ENCODE measurements at regions not wholly inside any gene's neighbourhood (a gene's known extent, or its start where the extent isn't known, plus 50 kb on each side); places are given as distances from the start of the nearest gene placed in this dataset.
"Not testable (repeated sequence)": the region's sequence is repeated elsewhere in the genome, so short reads cannot be mapped to it uniquely, and the experiment has no call there.

DNA sequence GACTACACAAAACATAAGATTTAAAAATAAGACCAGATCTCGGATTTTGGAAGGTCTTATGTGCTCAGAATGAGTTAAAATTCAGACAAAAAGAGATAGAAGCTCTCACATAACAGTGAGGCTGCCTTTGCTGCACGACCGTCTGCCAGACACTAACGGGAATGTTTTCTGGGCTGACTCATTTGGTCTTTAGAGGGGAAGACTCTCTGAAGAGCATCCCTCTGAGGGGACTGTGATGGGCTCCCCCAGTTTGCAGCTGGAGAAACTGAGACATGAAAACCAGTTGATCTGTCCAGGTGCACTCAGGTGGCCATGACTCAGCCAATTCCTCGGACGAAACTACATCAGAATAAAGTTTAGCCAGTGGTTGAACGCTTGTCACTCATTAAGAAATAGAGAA lies 153.9 kb downstream of the RNASET2 start:
- no peak for DNase-seq

GRCh38 chr6:166800137-166800536 lies 156.2 kb downstream of the RNASET2 start:
- DNase-seq, result no peak

- no peak for DNase-seq
These were observed 157.7 kb downstream of the RNASET2 start for GRCh38 chr6:166798652-166799051.

GRCh38 chr6:166796610-166797009 lies 159.7 kb downstream of the RNASET2 start:
- no peak for DNase-seq

DNA sequence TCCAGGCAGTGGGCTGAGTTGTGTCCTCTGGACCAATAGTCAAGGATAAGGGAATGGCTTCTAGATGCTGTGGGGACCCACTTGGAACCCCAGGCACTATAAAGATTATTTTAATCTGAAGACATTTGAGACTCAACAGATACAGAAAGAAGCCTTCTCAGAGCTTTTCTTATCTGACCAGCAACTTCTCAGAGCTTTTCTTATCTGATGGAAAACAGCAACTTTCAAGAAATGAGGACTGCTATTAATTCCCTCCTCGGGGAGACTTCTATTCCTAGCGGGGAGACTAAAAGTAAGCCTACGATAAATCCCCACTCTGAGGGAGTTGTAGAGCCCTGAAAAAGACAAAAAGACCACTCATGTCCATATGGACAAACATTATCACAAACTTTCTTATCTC lies 160.5 kb downstream of the RNASET2 start:
- no peak for DNase-seq

GRCh38 chr6:166790808-166791207 lies 163.8 kb upstream of the RPS6KA2 start:
- DNase-seq, result not testable (repeated sequence)

GRCh38 chr6:166788846-166789529 lies 161.9 kb upstream of the RPS6KA2 start:
- DNase-seq, result not testable (repeated sequence)

DNA sequence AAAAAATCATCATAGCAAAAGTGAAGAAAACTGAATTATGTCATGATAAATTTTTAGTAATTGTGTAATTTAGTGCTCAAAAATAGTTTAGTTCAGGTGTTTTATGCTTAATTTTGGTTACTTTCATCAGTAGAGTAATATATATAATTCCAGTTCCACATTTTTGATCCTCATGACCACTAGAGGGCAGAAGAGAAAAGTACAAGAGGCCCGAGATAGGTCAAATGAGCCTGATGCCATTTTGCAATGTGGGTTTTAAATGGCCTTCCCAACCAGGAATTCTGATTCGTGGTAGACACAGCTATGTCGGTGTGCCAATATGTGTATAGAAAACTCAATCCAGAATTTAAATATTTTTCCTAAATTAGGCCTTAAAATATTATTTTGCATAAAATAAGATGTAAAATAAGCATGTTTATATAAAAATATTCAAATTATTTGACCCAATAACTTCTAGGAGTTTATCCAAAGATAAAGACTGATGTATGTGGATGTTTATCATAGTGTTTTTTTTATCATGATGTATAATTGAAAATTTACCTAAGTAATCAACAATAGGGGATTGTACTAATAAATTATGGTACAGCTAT lies 159.7 kb upstream of the RPS6KA2 start:
- no peak for DNase-seq

DNA sequence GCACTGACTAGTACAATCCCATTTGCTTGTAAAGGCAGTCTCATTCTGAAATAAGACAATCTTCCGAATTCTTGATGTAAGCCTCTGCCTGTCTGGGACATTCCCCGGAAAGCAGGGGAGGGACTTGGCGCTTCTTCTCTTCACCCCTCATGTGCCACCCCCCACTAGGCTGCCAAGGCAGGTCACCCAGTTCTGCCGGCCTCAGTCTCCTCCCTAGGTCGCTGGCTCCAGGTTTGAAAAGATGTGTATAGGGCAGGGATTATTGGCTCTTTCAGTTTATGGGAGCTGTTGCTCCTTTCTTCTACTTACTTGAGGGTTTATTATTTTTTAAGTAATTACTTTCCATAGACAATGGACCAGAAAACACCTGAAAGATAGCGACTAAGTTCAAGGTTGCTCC lies 158.1 kb upstream of the RPS6KA2 start:
- DNase-seq, result no peak

GRCh38 chr6:166784691-166785090 lies 157.6 kb upstream of the RPS6KA2 start:
- no peak for DNase-seq

- no peak for DNase-seq
These were observed 155.5 kb upstream of the RPS6KA2 start for GRCh38 chr6:166782520-166782919.

- DNase-seq, result no peak
These were observed 154.3 kb upstream of the RPS6KA2 start for GRCh38 chr6:166781331-166781730.

GRCh38 chr6:166779963-166780683 lies 153.1 kb upstream of the RPS6KA2 start:
- no peak for DNase-seq

- no peak for DNase-seq
These were observed 152.3 kb upstream of the RPS6KA2 start for GRCh38 chr6:166779381-166779780.

- no peak for DNase-seq
These were observed 151.7 kb upstream of the RPS6KA2 start for GRCh38 chr6:166778776-166779175.

DNA sequence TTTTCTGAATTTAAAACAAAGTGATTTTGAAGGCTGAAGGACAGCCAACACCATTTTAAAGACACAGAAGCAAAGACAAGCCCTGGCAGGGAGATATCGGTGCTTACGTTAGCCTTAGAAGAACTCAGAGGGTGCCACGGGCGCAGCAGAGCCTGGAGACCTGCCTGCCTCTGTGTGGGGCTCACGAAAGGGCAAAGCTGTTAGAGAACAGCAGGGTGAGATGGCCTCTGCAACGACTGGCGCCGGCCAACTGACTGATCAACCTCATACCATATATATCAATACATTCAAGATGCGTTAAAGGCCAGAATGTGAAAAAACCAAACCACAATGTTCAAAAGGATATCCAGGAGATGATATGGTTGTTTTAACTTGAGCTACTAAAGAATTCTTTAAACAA lies 151.0 kb upstream of the RPS6KA2 start:
- DNase-seq, result no peak

GRCh38 chr6:166777096-166777630 lies 150.1 kb upstream of the RPS6KA2 start:
- DNase-seq, result no peak

DNA sequence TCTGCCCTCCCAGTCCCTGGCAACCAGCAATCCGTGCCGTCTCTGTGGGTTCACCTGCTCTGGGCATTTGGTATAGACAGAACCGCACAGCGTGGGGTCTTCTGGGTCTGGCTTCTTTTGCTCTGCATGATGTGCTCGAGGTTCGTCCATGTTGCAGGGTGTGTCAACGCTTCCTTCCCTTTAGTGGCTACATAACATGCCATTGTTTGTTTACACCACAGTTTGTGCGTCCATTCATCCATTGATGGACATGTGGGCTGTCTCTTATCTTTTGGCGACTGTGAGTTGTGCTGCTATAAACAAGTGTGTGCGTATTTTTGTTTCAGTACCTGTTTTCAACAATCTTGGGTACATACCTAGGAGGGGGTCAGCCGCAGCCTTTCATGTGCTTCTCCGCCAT lies 149.5 kb upstream of the RPS6KA2 start:
- no peak for DNase-seq

DNA sequence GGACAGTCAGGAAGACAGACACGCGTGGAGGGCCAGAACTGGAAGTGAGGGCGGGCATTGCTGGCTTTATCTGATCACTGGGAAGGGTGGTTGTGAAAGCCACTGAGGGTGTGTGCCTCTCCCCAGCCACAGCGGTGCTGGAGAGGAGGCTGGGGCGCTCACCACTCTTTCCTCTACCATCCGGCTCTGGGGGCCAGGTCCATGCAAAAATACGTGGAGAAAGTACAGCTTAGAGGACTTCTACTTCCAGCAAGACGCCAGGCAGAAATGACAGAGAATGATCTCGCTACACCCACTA lies 148.8 kb upstream of the RPS6KA2 start:
- no peak for DNase-seq

GRCh38 chr6:166775180-166775922 lies 148.3 kb upstream of the RPS6KA2 start:
- peak; percentile 62 for DNase-seq

GRCh38 chr6:166774770-166775169 lies 147.7 kb upstream of the RPS6KA2 start:
- DNase-seq, result no peak

- DNase-seq, result no peak
These were observed 147.2 kb upstream of the RPS6KA2 start for GRCh38 chr6:166774292-166774691.

GRCh38 chr6:166772518-166772917 lies 145.5 kb upstream of the RPS6KA2 start:
- no peak for DNase-seq

GRCh38 chr6:166771701-166772100 lies 144.7 kb upstream of the RPS6KA2 start:
- DNase-seq, result no peak

Measured in stimulated activated CD4-positive, alpha-beta T cell treated with anti-CD3 and anti-CD28 coated beads, Interleukin-15, amount 100 ng/mL, for 24 hours (primary cell).